WTC11 (cell line): ENCODE measurements at regions not wholly inside any gene's neighbourhood (a gene's known extent, or its start where the extent isn't known, plus 50 kb on each side); places are given as distances from the start of the nearest gene placed in this dataset.

Source experiments
- ATAC-seq: fragments of 200-7000 bp; cut with Tn5 transposase; 2 replicates; pipeline ENCODE4 v1.10.0; 2021; ENCODE audit warnings: mild to moderate bottlenecking, moderate library complexity
- CTCF ChIA-PET: fragments of 300-600 bp; sonication (Branson Sonifier 250); formaldehyde crosslinking; loops from one replicate; lab custom pipeline; 2021; ENCODE audit warnings: antibody characterized with exemption; lab: Charles Lee
- POLR2A ChIA-PET: fragments of 350-600 bp; sonication (Branson Sonifier 250); formaldehyde crosslinking; loops from one replicate; lab custom pipeline; 2021; ENCODE audit warnings: antibody characterized with exemption; lab: Charles Lee
- DNase-seq: peaks from one replicate; pipeline ENCODE4 v3.0.0; 2021; ENCODE audit warnings: low spot score
- H3K27ac Mint-ChIP-seq: 2 replicates; pipeline ENCODE4 v1.8.0; 2021; ENCODE audit warnings: mixed read lengths
- H3K27me3 Mint-ChIP-seq: 2 replicates; pipeline ENCODE4 v1.8.0; 2021; ENCODE audit warnings: low read depth, mild to moderate bottlenecking, moderate library complexity, mixed read lengths
- H3K36me3 Mint-ChIP-seq: 2 replicates; pipeline ENCODE4 v1.8.0; 2021; ENCODE audit warnings: mixed read lengths
- H3K4me1 Mint-ChIP-seq: 2 replicates; pipeline ENCODE4 v1.8.0; 2022; ENCODE audit warnings: mixed read lengths
- H3K4me3 Mint-ChIP-seq: 2 replicates; pipeline ENCODE4 v1.8.0; 2021; ENCODE audit warnings: mild to moderate bottlenecking, moderate library complexity, mixed read lengths
- H3K9me3 Mint-ChIP-seq: 2 replicates; pipeline ENCODE4 v1.8.0; 2021; ENCODE audit warnings: mixed read lengths
- GABPB1 ChIP-seq: sonication (generic); formaldehyde crosslinking; IDR thresholded peaks from 2 replicates; pipeline ENCODE4 v1.8.1; 2023; ENCODE audit warnings: mild to moderate bottlenecking, missing genetic modification reagents
- NFE2L1 ChIP-seq: sonication (generic); formaldehyde crosslinking; IDR thresholded peaks from 2 replicates; pipeline ENCODE4 v1.8.1; 2023; ENCODE audit warnings: missing genetic modification reagents
- OVOL2 ChIP-seq: fragments of 250-450 bp; sonication (Bioruptor Pico); IDR thresholded peaks from 2 replicates; pipeline ENCODE4 v1.9.0; 2021; ENCODE audit warnings: mild to moderate bottlenecking, borderline replicate concordance
- PRRX2 ChIP-seq: fragments of 250-450 bp; sonication (Bioruptor Pico); IDR thresholded peaks from 2 replicates; pipeline ENCODE4 v1.8.0; 2021; ENCODE audit warnings: mild to moderate bottlenecking
- SMAD4 ChIP-seq: sonication (generic); formaldehyde crosslinking; IDR thresholded peaks from 2 replicates; pipeline ENCODE4 v1.8.0; 2022; ENCODE audit warnings: mild to moderate bottlenecking, missing genetic modification reagents
- TCF7 ChIP-seq: sonication (generic); formaldehyde crosslinking; IDR thresholded peaks from 2 replicates; pipeline ENCODE4 v1.8.0; 2022; ENCODE audit warnings: mild to moderate bottlenecking, low read depth, missing genetic modification reagents, moderate library complexity
- TP53 ChIP-seq: sonication (generic); formaldehyde crosslinking; IDR thresholded peaks from 2 replicates; pipeline ENCODE4 v1.8.1; 2023; ENCODE audit warnings: mild to moderate bottlenecking, missing genetic modification reagents
- ZNF219 ChIP-seq: sonication (generic); formaldehyde crosslinking; IDR thresholded peaks from 2 replicates; pipeline ENCODE4 v1.8.0; 2023; ENCODE audit warnings: missing genetic modification reagents, mild to moderate bottlenecking, borderline replicate concordance
- ZNF263 ChIP-seq: sonication (generic); formaldehyde crosslinking; IDR thresholded peaks from 2 replicates; pipeline ENCODE4 v1.8.1; 2022; ENCODE audit warnings: low read depth, mild to moderate bottlenecking, moderate library complexity, missing genetic modification reagents
- TF ChIP-seq, protein P1 (sequence below): sonication (generic); formaldehyde crosslinking; IDR thresholded peaks from 2 replicates; pipeline ENCODE4 v1.8.1; 2023; ENCODE audit warnings: mild to moderate bottlenecking, missing genetic modification reagents
- TF ChIP-seq, protein P2 (sequence below): sonication (generic); formaldehyde crosslinking; IDR thresholded peaks from 2 replicates; pipeline ENCODE4 v1.8.0; 2023; ENCODE audit warnings: missing genetic modification reagents
- TF ChIP-seq, protein P3 (sequence below): fragments of 200-600 bp; IDR thresholded peaks from 2 replicates; pipeline ENCODE4 v1.8.0; 2022; ENCODE audit warnings: antibody characterized with exemption
- TF ChIP-seq, protein P4 (sequence below): sonication (generic); formaldehyde crosslinking; IDR thresholded peaks from 2 replicates; pipeline ENCODE4 v1.8.0; 2022; ENCODE audit warnings: mild to moderate bottlenecking, missing genetic modification reagents
- TF ChIP-seq, protein P5 (sequence below): sonication (generic); formaldehyde crosslinking; IDR thresholded peaks from 2 replicates; pipeline ENCODE4 v1.8.0; 2022; ENCODE audit warnings: mild to moderate bottlenecking, missing genetic modification reagents
- TF ChIP-seq, protein P6 (sequence below): sonication (generic); formaldehyde crosslinking; IDR thresholded peaks from 2 replicates; pipeline ENCODE4 v1.8.0; 2022; ENCODE audit warnings: mild to moderate bottlenecking, missing genetic modification reagents
- TF ChIP-seq, protein P7 (sequence below): sonication (generic); formaldehyde crosslinking; IDR thresholded peaks from 2 replicates; pipeline ENCODE4 v1.8.1; 2023; ENCODE audit warnings: mild to moderate bottlenecking, missing genetic modification reagents, moderate library complexity
- TF ChIP-seq, protein P8 (sequence below): fragments of 250-450 bp; sonication (Bioruptor Pico); IDR thresholded peaks from 2 replicates; pipeline ENCODE4 v1.9.0; 2021; ENCODE audit warnings: mild to moderate bottlenecking, borderline replicate concordance

DNA sequence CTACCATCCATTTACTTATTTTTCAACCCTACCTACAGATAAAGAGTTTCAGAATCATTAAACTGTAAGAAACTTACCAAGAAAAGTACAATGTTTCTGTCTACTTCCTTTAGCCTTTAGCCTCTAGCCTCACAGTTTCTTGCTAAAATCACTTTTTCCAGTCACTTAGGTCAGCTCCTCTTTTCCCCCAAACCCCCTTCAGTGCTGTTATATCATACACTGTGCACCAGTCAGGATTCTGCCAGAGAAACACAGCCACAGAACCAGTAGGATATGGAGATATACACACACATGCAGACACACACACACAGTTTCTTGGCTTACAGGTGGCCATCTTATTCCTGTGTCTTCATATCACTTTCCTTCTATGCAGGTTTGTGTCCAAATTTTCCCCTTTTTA is 139.9 kb upstream of the LIPC start:
- Mint-ChIP-seq H3K27ac (no peak overlapping the region), H3K36me3 (peaks cover 27% of the 10 kb centered on the region)
- CTCF ChIA-PET = no interaction called here
- TF ChIP-seq, protein P1, sequence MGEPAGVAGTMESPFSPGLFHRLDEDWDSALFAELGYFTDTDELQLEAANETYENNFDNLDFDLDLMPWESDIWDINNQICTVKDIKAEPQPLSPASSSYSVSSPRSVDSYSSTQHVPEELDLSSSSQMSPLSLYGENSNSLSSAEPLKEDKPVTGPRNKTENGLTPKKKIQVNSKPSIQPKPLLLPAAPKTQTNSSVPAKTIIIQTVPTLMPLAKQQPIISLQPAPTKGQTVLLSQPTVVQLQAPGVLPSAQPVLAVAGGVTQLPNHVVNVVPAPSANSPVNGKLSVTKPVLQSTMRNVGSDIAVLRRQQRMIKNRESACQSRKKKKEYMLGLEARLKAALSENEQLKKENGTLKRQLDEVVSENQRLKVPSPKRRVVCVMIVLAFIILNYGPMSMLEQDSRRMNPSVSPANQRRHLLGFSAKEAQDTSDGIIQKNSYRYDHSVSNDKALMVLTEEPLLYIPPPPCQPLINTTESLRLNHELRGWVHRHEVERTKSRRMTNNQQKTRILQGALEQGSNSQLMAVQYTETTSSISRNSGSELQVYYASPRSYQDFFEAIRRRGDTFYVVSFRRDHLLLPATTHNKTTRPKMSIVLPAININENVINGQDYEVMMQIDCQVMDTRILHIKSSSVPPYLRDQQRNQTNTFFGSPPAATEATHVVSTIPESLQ = no peak
- TF ChIP-seq NFE2L1 (CRISPR knock-in tag) (no peak), TP53 (CRISPR knock-in tag) (no peak), TCF7 (CRISPR knock-in tag) (no peak), PRRX2 (CRISPR knock-in tag) (no peak), GABPB1 (CRISPR knock-in tag) (no peak), ZNF263 (no peak)
- TF ChIP-seq, protein P2, sequence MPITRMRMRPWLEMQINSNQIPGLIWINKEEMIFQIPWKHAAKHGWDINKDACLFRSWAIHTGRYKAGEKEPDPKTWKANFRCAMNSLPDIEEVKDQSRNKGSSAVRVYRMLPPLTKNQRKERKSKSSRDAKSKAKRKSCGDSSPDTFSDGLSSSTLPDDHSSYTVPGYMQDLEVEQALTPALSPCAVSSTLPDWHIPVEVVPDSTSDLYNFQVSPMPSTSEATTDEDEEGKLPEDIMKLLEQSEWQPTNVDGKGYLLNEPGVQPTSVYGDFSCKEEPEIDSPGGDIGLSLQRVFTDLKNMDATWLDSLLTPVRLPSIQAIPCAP (CRISPR knock-in tag) = no peak
- TF ChIP-seq, protein P3, sequence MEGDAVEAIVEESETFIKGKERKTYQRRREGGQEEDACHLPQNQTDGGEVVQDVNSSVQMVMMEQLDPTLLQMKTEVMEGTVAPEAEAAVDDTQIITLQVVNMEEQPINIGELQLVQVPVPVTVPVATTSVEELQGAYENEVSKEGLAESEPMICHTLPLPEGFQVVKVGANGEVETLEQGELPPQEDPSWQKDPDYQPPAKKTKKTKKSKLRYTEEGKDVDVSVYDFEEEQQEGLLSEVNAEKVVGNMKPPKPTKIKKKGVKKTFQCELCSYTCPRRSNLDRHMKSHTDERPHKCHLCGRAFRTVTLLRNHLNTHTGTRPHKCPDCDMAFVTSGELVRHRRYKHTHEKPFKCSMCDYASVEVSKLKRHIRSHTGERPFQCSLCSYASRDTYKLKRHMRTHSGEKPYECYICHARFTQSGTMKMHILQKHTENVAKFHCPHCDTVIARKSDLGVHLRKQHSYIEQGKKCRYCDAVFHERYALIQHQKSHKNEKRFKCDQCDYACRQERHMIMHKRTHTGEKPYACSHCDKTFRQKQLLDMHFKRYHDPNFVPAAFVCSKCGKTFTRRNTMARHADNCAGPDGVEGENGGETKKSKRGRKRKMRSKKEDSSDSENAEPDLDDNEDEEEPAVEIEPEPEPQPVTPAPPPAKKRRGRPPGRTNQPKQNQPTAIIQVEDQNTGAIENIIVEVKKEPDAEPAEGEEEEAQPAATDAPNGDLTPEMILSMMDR = no peak
- TF ChIP-seq, protein P4, sequence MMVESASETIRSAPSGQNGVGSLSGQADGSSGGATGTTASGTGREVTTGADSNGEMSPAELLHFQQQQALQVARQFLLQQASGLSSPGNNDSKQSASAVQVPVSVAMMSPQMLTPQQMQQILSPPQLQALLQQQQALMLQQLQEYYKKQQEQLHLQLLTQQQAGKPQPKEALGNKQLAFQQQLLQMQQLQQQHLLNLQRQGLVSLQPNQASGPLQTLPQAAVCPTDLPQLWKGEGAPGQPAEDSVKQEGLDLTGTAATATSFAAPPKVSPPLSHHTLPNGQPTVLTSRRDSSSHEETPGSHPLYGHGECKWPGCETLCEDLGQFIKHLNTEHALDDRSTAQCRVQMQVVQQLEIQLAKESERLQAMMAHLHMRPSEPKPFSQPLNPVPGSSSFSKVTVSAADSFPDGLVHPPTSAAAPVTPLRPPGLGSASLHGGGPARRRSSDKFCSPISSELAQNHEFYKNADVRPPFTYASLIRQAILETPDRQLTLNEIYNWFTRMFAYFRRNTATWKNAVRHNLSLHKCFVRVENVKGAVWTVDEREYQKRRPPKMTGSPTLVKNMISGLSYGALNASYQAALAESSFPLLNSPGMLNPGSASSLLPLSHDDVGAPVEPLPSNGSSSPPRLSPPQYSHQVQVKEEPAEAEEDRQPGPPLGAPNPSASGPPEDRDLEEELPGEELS (CRISPR knock-in tag) = no peak
- TF ChIP-seq, all 79 proteins: peak for 0
- Mint-ChIP-seq H3K4me1 (peaks cover 36% of the 10 kb centered on the region), H3K9me3 (peaks cover 41% of the 10 kb centered on the region), H3K4me3 (no peak overlapping the region), H3K27me3 (peaks cover 2% of the 10 kb centered on the region; the same call in 1 of the 2 replicates)
- POLR2A ChIA-PET = no interaction called here
- no peak for DNase-seq
- no peak for ATAC-seq

DNA sequence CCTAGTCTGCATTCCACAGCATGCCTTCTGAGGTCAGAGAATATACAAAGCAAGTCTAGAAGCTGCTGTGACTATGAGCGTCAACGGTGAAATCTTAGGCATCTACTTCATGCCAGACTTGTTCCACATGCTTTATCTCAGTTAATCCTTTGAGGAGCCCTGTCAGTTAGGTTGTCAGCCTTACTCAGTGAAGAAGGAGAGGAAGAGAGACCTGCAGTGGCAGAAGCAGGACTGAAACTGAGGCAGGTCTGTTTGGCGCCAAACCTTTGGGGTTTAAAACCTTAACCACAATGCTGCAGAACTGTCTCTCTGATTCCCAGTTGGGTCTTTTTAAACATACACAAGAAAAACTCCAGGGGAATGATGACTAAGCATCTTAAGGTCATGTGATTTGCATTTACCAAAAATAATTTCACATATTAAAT is 139.0 kb upstream of the LIPC start:
- Mint-ChIP-seq H3K4me1 (peaks cover 44% of the 10 kb centered on the region), H3K9me3 (peaks cover 45% of the 10 kb centered on the region), H3K27me3 (peaks cover 2% of the 10 kb centered on the region; the same call in 1 of the 2 replicates), H3K4me3 (no peak overlapping the region), H3K36me3 (peaks cover 33% of the 10 kb centered on the region), H3K27ac (no peak overlapping the region)
- ChIA-PET CTCF (interaction anchor here (0.6 kb wide), 1 partner anchor 1136 kb away, joined by 4 read pairs; no protein-coding TSS in a partner anchor), POLR2A (no interaction called here)
- ATAC-seq (no peak), DNase-seq (no peak)
- TF ChIP-seq, protein P5, sequence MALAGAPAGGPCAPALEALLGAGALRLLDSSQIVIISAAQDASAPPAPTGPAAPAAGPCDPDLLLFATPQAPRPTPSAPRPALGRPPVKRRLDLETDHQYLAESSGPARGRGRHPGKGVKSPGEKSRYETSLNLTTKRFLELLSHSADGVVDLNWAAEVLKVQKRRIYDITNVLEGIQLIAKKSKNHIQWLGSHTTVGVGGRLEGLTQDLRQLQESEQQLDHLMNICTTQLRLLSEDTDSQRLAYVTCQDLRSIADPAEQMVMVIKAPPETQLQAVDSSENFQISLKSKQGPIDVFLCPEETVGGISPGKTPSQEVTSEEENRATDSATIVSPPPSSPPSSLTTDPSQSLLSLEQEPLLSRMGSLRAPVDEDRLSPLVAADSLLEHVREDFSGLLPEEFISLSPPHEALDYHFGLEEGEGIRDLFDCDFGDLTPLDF (CRISPR knock-in tag) = no peak
- no peak for TF ChIP-seq NFE2L1 (CRISPR knock-in tag)

DNA sequence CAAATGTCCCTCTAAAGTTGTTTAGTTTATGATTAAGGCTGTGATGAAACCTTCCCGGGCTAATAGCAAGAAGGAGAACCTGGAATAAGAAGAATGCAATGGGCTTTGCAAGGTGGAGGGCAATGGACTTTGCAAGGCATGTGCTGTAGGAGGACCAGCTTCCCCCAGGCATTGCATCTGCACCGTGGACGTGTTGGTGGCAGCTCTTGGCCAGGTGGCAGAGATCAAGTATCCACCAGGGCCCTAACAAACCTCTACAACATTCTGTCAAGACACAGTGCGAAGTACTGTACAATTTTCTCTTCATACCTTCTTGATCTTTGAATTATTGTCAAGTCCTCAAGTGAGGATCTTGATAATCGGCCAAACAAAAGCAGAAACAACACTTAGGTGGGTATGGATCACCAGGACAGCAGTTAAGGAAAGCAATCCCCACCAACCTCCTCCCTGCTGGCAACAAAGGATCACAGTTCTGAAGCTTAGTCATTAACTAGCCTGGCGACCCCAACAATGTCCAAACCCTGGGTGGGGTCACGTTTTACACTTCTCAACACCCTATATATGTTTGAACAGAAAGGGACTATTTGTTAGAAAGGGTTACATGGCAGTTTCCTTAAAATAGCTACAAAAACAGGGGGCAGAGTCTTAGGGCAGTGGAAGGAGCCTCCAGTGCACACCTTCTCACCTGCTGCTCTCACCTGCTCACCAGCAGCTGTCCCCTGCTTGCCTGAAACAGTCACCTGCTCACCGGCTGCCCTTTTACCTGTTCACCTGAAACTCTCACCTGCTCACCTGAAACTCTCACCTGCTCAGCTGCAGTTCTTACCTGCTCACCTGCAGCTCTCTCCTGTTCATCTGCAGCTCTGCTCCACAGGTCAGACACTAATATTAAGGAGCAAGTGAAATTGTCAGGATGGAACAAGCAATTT is 137.9 kb upstream of the LIPC start:
- Mint-ChIP-seq H3K36me3 (peaks cover 33% of the 10 kb centered on the region), H3K4me1 (peaks cover 56% of the 10 kb centered on the region), H3K27me3 (peaks cover 2% of the 10 kb centered on the region; the same call in 1 of the 2 replicates), H3K9me3 (peaks cover 43% of the 10 kb centered on the region), H3K27ac (peak overlapping the region; percentile 18), H3K4me3 (no peak overlapping the region)
- ChIA-PET POLR2A (no interaction called here), CTCF (interaction anchor here (1.1 kb wide), 1 partner anchor 37 kb away, joined by 3 read pairs; no protein-coding TSS in a partner anchor)
- ATAC-seq = no peak
- no peak for DNase-seq
- TF ChIP-seq OVOL2 (no peak), ZNF219 (no peak), SMAD4 (CRISPR knock-in tag) (no peak)
- TF ChIP-seq, protein P6, sequence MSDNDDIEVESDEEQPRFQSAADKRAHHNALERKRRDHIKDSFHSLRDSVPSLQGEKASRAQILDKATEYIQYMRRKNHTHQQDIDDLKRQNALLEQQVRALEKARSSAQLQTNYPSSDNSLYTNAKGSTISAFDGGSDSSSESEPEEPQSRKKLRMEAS (CRISPR knock-in tag) = no peak
- TF ChIP-seq, protein P7, sequence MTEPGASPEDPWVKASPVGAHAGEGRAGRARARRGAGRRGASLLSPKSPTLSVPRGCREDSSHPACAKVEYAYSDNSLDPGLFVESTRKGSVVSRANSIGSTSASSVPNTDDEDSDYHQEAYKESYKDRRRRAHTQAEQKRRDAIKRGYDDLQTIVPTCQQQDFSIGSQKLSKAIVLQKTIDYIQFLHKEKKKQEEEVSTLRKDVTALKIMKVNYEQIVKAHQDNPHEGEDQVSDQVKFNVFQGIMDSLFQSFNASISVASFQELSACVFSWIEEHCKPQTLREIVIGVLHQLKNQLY (CRISPR knock-in tag) = no peak
- TF ChIP-seq, protein P8, sequence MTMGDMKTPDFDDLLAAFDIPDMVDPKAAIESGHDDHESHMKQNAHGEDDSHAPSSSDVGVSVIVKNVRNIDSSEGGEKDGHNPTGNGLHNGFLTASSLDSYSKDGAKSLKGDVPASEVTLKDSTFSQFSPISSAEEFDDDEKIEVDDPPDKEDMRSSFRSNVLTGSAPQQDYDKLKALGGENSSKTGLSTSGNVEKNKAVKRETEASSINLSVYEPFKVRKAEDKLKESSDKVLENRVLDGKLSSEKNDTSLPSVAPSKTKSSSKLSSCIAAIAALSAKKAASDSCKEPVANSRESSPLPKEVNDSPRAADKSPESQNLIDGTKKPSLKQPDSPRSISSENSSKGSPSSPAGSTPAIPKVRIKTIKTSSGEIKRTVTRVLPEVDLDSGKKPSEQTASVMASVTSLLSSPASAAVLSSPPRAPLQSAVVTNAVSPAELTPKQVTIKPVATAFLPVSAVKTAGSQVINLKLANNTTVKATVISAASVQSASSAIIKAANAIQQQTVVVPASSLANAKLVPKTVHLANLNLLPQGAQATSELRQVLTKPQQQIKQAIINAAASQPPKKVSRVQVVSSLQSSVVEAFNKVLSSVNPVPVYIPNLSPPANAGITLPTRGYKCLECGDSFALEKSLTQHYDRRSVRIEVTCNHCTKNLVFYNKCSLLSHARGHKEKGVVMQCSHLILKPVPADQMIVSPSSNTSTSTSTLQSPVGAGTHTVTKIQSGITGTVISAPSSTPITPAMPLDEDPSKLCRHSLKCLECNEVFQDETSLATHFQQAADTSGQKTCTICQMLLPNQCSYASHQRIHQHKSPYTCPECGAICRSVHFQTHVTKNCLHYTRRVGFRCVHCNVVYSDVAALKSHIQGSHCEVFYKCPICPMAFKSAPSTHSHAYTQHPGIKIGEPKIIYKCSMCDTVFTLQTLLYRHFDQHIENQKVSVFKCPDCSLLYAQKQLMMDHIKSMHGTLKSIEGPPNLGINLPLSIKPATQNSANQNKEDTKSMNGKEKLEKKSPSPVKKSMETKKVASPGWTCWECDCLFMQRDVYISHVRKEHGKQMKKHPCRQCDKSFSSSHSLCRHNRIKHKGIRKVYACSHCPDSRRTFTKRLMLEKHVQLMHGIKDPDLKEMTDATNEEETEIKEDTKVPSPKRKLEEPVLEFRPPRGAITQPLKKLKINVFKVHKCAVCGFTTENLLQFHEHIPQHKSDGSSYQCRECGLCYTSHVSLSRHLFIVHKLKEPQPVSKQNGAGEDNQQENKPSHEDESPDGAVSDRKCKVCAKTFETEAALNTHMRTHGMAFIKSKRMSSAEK (CRISPR knock-in tag) = no peak
